C4-2B (cell line): ENCODE measurements at regions not wholly inside any gene's neighbourhood (a gene's known extent, or its start where the extent isn't known, plus 50 kb on each side); places are given as distances from the start of the nearest gene placed in this dataset.
A peak's percentile ranks its signal among the peaks of the same experiment; 100 is the strongest.

Experiments used
- H3K27ac ChIP-seq: fragments of 450-650 bp; 2 replicates; pipeline ENCODE4 v1.5.1; 2017
- ZFX ChIP-seq: fragments of 450-650 bp; IDR thresholded peaks from 2 replicates; pipeline ENCODE4 v1.6.1; 2017
- TF ChIP-seq, protein P1 (sequence below): fragments of 450-650 bp; conservative IDR thresholded peaks from 2 replicates; pipeline ENCODE4 v1.5.1; 2017; ENCODE audit warnings: mild to moderate bottlenecking

DNA sequence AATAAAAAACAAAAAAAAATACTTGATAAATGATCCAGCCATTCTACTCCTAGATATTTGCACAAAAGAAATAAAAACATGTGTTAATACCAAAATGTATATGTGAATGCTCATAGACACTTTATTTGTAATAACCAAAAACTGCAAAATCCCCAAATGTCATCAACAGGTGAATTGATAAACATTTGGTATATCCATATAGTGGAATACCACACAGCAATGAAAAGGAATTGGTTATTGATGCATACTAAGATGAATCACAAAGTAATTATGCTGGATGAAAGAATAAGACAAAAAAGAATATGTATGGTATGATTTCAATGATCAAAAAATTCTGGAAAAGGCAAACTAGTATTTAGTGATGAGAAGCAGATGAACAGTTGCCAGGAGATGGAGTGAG lies 124.7 kb upstream of the VASH1 start:
- H3K27ac ChIP-seq: no peak overlapping the region
- TF ChIP-seq ZFX: no peak
- TF ChIP-seq, protein P1, sequence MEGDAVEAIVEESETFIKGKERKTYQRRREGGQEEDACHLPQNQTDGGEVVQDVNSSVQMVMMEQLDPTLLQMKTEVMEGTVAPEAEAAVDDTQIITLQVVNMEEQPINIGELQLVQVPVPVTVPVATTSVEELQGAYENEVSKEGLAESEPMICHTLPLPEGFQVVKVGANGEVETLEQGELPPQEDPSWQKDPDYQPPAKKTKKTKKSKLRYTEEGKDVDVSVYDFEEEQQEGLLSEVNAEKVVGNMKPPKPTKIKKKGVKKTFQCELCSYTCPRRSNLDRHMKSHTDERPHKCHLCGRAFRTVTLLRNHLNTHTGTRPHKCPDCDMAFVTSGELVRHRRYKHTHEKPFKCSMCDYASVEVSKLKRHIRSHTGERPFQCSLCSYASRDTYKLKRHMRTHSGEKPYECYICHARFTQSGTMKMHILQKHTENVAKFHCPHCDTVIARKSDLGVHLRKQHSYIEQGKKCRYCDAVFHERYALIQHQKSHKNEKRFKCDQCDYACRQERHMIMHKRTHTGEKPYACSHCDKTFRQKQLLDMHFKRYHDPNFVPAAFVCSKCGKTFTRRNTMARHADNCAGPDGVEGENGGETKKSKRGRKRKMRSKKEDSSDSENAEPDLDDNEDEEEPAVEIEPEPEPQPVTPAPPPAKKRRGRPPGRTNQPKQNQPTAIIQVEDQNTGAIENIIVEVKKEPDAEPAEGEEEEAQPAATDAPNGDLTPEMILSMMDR: no peak

DNA sequence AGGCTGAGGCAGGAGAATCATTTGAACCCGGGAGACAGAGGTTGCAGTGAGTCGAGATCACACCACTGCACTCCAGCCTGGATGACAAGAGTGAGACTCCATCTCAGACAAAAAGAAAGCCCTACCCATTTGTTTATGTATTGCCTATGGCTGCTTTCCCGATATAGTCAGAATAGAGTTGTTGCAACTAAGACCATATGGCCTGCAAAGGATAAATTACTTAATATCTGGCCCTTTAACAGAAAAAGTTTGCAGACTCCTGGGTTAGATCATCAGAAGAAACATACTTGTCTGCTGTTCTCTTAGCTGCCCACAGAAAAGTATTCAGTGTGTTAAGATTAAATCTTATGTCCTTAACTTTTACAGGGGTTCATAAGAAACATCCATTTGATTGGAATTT lies 122.4 kb upstream of the VASH1 start:
- H3K27ac ChIP-seq: no peak overlapping the region
- TF ChIP-seq ZFX: no peak
- TF ChIP-seq, protein P1: no peak

DNA sequence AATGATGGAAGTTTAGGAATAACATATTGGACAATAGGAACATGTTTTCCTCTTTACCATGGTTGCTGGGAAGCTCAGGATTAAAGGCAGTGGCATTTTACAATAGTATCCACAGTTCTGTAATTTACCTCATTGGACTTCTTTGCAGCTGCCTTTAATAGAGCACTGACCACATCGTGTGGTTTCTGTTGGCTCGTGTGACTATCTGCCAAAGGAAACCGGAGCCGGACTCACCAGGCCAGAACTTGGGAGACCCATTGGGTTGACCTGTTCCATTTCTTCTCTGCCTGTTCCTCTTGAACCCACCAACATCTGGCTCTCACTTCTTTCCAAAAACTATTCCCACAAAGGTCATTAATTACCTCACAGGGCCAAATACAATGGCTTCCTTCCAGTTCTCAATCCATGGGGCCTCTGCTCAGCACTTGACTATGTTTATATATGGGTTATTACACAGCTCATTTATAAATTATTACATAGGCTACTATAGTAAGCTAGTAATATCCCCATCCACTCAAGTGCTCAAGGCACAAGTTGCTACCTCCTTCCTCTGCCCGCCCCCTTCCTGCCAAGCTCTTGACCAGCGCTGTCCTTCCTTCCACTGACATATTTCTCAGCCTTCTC lies 121.5 kb upstream of the VASH1 start:
- TF ChIP-seq, protein P1: no peak
- TF ChIP-seq ZFX: no peak
- no peak overlapping the region for H3K27ac ChIP-seq

DNA sequence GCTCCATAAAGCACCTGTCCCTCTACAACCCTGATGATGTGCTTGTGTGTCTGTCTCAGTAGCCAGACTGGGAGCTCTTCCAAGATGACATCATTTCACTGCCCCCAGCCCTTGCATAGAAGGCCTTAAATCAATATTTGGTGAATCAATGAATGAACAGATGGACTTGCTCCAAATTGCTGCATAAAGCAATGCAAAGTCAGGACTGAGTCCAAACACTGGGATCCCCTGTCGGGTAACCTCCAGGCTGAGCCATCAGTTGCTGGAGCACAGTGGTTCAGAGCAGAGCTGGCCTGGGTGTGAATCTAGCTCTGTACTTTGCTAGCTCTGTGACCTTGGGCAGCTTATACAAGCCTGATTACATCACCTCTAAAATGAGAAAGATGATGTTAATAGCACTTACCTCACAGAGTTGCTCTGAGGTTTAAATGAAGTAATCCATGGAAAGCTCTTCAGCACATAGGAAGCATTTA lies 120.3 kb upstream of the VASH1 start:
- H3K27ac ChIP-seq: no peak overlapping the region
- TF ChIP-seq ZFX: no peak
- TF ChIP-seq, protein P1: no peak

DNA sequence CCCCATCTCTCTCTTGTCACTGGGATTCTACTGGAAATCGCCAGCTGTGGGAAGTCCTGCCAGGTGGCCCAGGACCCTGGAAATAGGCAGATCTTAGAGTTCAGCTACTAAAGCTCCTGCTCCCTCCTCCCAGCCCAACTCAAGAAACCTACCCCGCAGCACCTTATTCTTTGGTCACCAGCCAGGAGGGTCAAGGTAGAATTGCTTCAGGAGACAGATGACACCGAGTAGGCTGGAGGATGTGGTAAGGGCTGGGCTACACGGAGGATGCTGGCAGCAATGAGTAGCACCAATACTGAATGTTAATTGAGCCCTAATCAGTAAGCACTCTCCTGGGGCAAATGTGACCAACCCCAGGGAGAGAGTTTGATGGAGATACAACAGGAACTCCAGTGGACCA lies 119.7 kb upstream of the VASH1 start:
- no peak for TF ChIP-seq ZFX
- TF ChIP-seq, protein P1: no peak
- H3K27ac ChIP-seq: no peak overlapping the region

DNA sequence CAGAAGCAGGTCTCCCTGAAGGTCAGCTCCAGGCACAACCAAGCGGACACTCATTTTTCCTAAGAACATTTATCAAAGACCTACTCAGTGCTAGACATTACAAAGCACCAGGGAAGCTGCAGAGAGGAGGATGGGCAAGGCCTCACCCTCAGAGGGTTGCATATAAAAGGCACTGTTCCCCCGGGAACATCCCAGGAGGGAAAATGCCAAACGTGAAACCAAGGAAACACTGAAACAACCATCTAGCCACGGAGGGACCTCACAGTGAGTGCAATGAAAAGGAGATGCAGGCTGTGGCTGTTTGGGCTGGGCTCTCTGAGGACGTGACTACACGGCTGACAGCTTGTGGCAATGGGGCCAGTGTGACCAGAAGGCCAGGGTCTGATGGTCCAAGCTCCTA lies 117.4 kb upstream of the VASH1 start:
- H3K27ac ChIP-seq: no peak overlapping the region
- TF ChIP-seq, protein P1: no peak
- TF ChIP-seq ZFX: no peak

DNA sequence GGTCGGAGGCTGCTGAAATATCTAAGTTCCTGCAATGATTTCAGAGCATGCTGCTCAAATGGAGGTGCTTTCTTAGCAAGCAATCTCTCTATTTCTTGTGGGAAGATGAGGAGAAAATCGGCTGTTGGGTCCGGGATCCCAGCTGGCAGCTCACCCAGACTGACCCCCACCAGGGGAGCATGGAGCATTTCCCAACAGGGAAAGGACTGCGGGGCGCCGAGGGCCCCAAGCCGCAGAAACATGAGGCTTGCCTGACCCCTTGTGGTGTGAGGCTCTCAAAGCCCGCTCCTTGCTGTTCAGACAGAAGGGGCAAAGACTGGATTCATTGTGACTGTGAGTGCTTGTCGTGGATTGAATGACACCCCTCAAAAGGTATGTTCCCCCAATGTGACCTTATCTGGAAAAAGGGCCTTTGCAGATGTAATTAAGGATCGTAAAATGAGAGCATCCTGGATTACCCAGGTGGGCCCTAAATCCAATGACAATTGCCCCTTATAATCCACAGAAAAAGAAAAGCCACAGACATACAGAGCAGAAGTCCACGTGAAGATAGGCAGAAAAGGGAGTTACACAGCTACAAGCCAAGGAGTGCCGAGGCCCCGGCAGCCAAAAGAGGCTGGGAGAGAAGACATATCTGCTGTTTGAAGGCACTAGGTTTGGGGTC lies 116.3 kb upstream of the VASH1 start:
- TF ChIP-seq, protein P1: peak; percentile 80
- no peak for TF ChIP-seq ZFX
- no peak overlapping the region for H3K27ac ChIP-seq
